ENCODE measurements at regions not wholly inside any gene's neighbourhood (a gene's known extent, or its start where the extent isn't known, plus 50 kb on each side); places are given as distances from the start of the nearest gene placed in this dataset.

DNA sequence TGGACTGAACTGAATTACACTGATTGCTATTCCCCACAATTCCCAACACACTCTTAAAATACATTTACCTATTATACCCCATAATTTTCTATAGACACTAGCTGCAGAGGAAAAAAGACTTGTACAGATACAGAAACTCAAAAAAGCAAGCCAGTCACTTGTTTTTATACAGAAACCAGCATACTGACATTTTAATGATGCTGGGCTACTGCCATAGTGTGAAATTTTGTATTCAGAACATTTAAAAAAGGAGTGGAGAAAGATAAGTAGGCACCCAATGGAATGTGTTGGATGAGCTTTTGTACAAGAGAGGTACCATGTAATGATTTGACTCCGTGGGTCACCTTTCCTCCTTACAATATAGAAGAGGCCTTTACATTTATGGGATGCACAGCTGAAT is 740.1 kb downstream of the PLCL1 start:
- WGBS, 5 donors: 67 to 85% (median 71%) methylated on average over 1 of the region's 1 CpG
- intact Hi-C loops (cut with DNase I; ENCODE audit: low total_unique reads): no loop called here
- Histone ChIP-seq H3K36me3 (no peaks in the 10 kb centered on the region), H3K27me3 (no peaks in the 10 kb centered on the region), H3K4me3 (no peak overlapping the region), H3K9me3 (peaks cover 0 to 4% (median 0%) of the 10 kb centered on the region in 4 donors), H3K4me1 (no peaks in the 10 kb centered on the region), H3K27ac (no peak overlapping the region)
- DNase-seq: no peak
- TF ChIP-seq EP300 (IDR thresholded peaks at IDR 0.05) (no peak), POLR2A (IDR thresholded peaks at IDR 0.05) (no peak), POLR2AphosphoS5 (IDR thresholded peaks at IDR 0.05) (no peak)
- TF ChIP-seq, protein P1, sequence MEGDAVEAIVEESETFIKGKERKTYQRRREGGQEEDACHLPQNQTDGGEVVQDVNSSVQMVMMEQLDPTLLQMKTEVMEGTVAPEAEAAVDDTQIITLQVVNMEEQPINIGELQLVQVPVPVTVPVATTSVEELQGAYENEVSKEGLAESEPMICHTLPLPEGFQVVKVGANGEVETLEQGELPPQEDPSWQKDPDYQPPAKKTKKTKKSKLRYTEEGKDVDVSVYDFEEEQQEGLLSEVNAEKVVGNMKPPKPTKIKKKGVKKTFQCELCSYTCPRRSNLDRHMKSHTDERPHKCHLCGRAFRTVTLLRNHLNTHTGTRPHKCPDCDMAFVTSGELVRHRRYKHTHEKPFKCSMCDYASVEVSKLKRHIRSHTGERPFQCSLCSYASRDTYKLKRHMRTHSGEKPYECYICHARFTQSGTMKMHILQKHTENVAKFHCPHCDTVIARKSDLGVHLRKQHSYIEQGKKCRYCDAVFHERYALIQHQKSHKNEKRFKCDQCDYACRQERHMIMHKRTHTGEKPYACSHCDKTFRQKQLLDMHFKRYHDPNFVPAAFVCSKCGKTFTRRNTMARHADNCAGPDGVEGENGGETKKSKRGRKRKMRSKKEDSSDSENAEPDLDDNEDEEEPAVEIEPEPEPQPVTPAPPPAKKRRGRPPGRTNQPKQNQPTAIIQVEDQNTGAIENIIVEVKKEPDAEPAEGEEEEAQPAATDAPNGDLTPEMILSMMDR (IDR thresholded peaks at IDR 0.05): no peak

DNA sequence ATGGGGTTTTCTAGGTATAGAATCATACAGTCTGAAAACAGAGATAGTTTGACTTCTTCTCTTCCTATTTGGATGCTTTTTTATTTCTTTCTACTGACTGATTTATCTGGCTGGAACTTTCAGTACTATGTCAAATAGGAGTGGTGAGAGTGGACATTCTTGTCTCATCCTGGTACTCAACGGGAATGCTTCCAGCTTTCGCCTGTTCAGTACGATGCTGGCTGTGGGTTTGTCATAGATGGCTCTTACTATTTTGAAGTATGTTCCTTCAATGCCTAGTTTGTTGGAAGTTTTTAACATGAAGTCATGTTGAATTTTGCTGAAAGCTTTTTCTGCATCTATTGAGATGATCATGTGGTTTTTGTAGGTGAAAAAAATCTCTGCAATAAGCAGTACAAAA is 730.4 kb downstream of the PLCL1 start:
- H3K36me3 ChIP-seq: no peaks in the 10 kb centered on the region
- TF ChIP-seq POLR2AphosphoS5 (IDR thresholded peaks at IDR 0.05) (no peak), EP300 (IDR thresholded peaks at IDR 0.05) (no peak), POLR2A (IDR thresholded peaks at IDR 0.05) (no peak)
- TF ChIP-seq, protein P1 (IDR thresholded peaks at IDR 0.05): no peak
- no peak overlapping the region for H3K27ac ChIP-seq
- H3K9me3 ChIP-seq: no peaks in the 10 kb centered on the region
- WGBS, 5 donors: 88 to 95% (median 92%) methylated on average over 3 of the region's 3 CpGs
- no peaks in the 10 kb centered on the region for H3K27me3 ChIP-seq
- intact Hi-C loops (cut with DNase I; ENCODE audit: low total_unique reads): no loop called here
- H3K4me3 ChIP-seq: no peak overlapping the region
- no peak for DNase-seq
- no peaks in the 10 kb centered on the region for H3K4me1 ChIP-seq

DNA sequence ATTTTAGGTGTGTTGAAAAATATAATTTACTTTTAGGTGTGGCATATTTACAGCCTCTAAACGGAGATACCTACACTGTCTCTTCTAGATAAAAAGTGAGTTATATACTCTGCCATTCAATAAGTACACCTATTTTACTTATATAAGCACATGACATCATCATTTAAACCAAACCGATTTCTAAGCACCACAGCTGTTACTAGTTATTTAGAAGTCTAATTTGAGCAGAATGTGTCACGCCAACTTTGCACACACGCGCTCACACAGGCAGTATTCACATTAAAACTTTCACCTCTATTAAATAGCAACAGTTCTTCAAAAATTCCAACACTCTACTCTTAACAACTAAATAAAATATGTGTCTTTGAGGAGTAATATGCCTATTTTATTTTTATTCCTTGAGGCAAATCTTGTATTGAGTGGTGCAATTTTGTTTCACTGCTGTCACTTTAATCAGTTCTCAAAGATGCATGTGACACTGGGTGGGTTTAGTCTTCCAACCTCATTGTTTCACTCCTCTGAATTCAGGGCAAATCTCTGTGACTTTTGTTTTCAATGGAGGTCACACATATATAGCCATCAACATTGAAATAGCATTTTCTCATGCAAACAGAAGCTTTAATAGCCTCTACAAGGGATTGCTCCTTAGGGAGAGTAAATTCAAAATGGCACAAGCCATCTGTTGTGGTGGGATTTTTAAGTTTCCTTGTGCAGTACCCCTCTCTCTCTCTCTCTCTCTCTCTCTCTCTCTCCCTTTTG is 721.0 kb downstream of the PLCL1 start:
- H3K9me3 ChIP-seq: no peaks in the 10 kb centered on the region
- H3K36me3 ChIP-seq: no peaks in the 10 kb centered on the region
- H3K4me3 ChIP-seq: no peak overlapping the region
- H3K27me3 ChIP-seq: no peaks in the 10 kb centered on the region
- no peak for DNase-seq
- 78 to 85% (median 81%) methylated on average over 5 of the region's 5 CpGs for WGBS, 5 donors
- TF ChIP-seq POLR2A (IDR thresholded peaks at IDR 0.05) (no peak), POLR2AphosphoS5 (IDR thresholded peaks at IDR 0.05) (no peak)
- TF ChIP-seq, protein P1 (IDR thresholded peaks at IDR 0.05): no peak
- no peaks in the 10 kb centered on the region for H3K4me1 ChIP-seq
- intact Hi-C loops (cut with DNase I; ENCODE audit: low total_unique reads): no loop called here
- no peak overlapping the region for H3K27ac ChIP-seq

- Histone ChIP-seq H3K27me3 (no peaks in the 10 kb centered on the region), H3K9me3 (no peaks in the 10 kb centered on the region), H3K4me3 (no peak overlapping the region), H3K4me1 (no peaks in the 10 kb centered on the region), H3K27ac (no peak overlapping the region), H3K36me3 (no peaks in the 10 kb centered on the region)
- TF ChIP-seq POLR2AphosphoS5 (IDR thresholded peaks at IDR 0.05): no peak
- TF ChIP-seq EP300 (IDR thresholded peaks at IDR 0.05): no peak
- TF ChIP-seq POLR2A (IDR thresholded peaks at IDR 0.05): no peak
- TF ChIP-seq, protein P1 (IDR thresholded peaks at IDR 0.05): no peak
- intact Hi-C loops (cut with DNase I; ENCODE audit: low total_unique reads): no loop called here
- 47 to 69% (median 64%) methylated on average over 2 of the region's 2 CpGs for WGBS, 5 donors
- DNase-seq: no peak
Observed at GRCh38 chr2:198523710-198524109, 719.3 kb downstream of the PLCL1 start.

Data from stomach (tissue), 8 donors.